NCI-H1105 treated with DMSO at 0.1 percent for 48 hours (cell line): ENCODE measurements at regions not wholly inside any gene's neighbourhood (a gene's known extent, or its start where the extent isn't known, plus 50 kb on each side); places are given as distances from the start of the nearest gene placed in this dataset.
"Not testable (repeated sequence)": the region's sequence is repeated elsewhere in the genome, so short reads cannot be mapped to it uniquely, and the experiment has no call there.

Experiments
- DNase-seq: peaks from one replicate; lab custom pipeline; 2025; lab: John Stamatoyannopoulos, UW

- not testable (repeated sequence) for DNase-seq
Measured at GRCh38 chr10:70990156-70990555, 101.8 kb upstream of the PCBD1 start.

GRCh38 chr10:70990681-70991080 lies 102.3 kb upstream of the PCBD1 start:
- DNase-seq, result no peak

GRCh38 chr10:70991140-70992124 lies 103.1 kb upstream of the PCBD1 start:
- no peak for DNase-seq

- DNase-seq, result no peak
Measured at GRCh38 chr10:70992436-70992835, 104.1 kb upstream of the PCBD1 start.

GRCh38 chr10:70993051-70993450 lies 104.7 kb upstream of the PCBD1 start:
- no peak for DNase-seq

- DNase-seq, result no peak
Measured at GRCh38 chr10:70996549-70996948, 108.2 kb upstream of the PCBD1 start.

GRCh38 chr10:70997236-70997635 lies 108.9 kb upstream of the PCBD1 start:
- no peak for DNase-seq

GRCh38 chr10:70998086-70998485 lies 109.7 kb upstream of the PCBD1 start:
- no peak for DNase-seq

- no peak for DNase-seq
Measured at GRCh38 chr10:71001470-71001869, 113.1 kb upstream of the PCBD1 start.

- no peak for DNase-seq
Measured at GRCh38 chr10:71004176-71005075, 116.1 kb upstream of the PCBD1 start.

- no peak for DNase-seq
Measured at GRCh38 chr10:71005337-71006305, 117.3 kb upstream of the PCBD1 start.

- DNase-seq, result no peak
Measured at GRCh38 chr10:71006506-71006905, 118.1 kb upstream of the PCBD1 start.

- no peak for DNase-seq
Measured at GRCh38 chr10:71007516-71007915, 119.2 kb upstream of the PCBD1 start.

GRCh38 chr10:71008150-71008549 lies 119.8 kb upstream of the PCBD1 start:
- no peak for DNase-seq

- no peak for DNase-seq
Measured at GRCh38 chr10:71009126-71009525, 120.8 kb upstream of the PCBD1 start.

- DNase-seq, result no peak
Measured at GRCh38 chr10:71010730-71011129, 122.4 kb upstream of the PCBD1 start.

GRCh38 chr10:71011141-71011540 lies 122.8 kb upstream of the PCBD1 start:
- DNase-seq, result no peak

GRCh38 chr10:71014021-71014805 lies 125.8 kb upstream of the PCBD1 start:
- DNase-seq, result no peak

GRCh38 chr10:71015674-71016073 lies 127.3 kb upstream of the PCBD1 start:
- no peak for DNase-seq

GRCh38 chr10:71020061-71020460 lies 131.7 kb upstream of the PCBD1 start:
- not testable (repeated sequence) for DNase-seq

GRCh38 chr10:71021402-71021801 lies 133.0 kb upstream of the PCBD1 start:
- DNase-seq, result no peak
